GM21528 (cell line): ENCODE measurements at regions not wholly inside any gene's neighbourhood (a gene's known extent, or its start where the extent isn't known, plus 50 kb on each side); places are given as distances from the start of the nearest gene placed in this dataset.
"Not testable (repeated sequence)": the region's sequence is repeated elsewhere in the genome, so short reads cannot be mapped to it uniquely, and the experiment has no call there.

Experiments used
- ATAC-seq: cut with Tn5 transposase; IDR thresholded peaks from one replicate; pipeline ENCODE4 v1.9.1; 2021; ENCODE audit warnings: mild to moderate bottlenecking, moderate library complexity; ENCODE audit not compliant: unreplicated experiment, low FRiP score

DNA sequence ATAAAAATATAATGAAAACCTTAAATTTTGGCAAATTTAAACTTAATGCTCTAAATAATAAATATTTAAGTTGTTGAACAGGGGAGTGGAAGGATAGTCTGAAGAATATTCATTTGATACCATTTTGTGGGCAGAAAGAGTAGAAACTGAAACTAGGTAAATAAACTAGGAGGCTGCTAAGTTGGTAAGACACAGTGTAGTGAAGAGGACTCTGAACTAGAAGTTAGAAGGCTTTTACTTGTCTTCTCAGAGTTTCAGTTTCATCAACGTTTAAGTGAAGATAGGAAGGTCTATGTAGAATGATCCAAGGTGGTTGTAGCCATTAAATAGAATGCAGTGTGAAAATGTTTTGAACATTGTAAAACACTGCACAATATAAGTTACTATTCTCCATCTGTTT is 516.9 kb downstream of the AMY1C start:
- ATAC-seq = no peak

GRCh38 chr1:104288322-104288721 is 538.6 kb downstream of the AMY1C start:
- ATAC-seq = not testable (repeated sequence)

- ATAC-seq = no peak
Observed at GRCh38 chr1:104291156-104291555, 541.5 kb downstream of the AMY1C start.

DNA sequence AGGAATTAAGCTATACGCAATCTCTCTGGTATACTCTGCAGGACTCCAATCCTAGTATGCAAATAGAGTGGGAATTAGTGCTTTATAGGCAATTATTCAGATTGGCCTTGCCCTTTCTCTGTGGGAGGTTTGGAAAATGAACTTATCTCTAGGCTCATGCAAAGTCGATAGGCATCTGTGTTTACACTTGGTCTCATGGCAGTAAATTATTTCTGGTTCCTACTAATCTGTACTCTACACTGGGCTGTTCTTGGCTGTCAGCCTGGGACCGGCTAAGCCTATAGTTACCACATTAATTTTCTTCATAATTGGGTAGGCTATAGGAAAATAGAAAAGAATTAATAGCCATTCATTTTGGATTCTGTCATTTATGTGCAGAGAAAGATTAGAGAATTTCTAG is 544.6 kb downstream of the AMY1C start:
- ATAC-seq = no peak

DNA sequence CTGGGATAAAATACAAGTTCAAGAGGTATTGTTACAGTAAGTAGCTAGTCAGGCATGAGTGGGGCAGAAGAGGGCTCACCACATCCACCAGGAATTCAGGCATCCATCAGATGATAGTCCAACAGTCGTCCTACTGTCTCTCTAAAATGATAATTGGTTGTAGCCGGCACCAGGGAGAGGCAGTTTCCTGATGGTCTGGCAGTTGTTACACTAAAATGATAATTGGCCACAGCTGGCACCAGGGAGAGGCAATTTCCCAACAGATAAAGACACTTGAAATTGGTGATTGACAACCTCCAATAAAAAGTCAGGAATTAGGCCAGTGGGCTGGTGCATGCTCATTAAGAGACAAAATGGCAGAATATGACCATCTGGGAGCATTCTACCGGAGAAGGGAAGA is 545.8 kb downstream of the AMY1C start:
- no peak for ATAC-seq

DNA sequence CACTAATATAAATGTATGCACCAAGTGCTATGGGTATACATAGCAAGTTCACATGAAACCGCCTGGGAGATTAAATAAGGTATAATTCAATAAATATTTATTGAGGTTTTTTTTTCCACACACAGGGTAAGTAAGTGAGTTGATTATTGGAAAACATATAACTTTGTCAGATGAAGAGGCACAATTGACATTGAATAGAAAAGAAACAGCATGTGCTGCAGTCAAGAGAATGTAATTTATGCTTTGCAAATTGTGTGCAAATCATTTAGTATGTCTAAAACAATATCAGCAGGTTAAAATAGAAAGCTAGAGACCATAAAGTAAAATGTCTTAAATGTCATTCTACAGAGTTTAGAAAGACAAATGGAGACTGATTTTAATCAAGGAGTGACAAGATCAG is 560.0 kb downstream of the AMY1C start:
- no peak for ATAC-seq

- ATAC-seq = no peak
Observed at GRCh38 chr1:104315823-104316222, 566.1 kb downstream of the AMY1C start.

- no peak for ATAC-seq
Observed at GRCh38 chr1:104322131-104322530, 572.4 kb downstream of the AMY1C start.

DNA sequence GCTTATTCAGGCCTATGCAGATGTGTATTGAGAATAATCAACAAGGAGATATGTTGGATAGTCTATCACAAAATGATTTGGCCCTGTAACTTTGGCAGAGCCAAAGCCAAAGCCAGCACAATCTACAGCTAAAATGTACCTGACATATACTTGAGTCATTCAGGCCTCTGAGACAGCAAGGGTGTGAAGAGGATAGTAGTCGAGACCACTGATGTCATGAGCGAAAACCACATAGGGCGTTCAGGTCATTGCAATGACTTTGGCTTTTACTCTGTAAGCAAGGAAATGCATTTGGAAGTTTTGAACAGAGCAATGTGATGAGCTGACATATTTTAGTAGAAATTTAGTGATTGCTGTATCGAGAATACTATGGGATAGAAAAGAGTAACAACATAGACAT is 579.6 kb downstream of the AMY1C start:
- no peak for ATAC-seq

DNA sequence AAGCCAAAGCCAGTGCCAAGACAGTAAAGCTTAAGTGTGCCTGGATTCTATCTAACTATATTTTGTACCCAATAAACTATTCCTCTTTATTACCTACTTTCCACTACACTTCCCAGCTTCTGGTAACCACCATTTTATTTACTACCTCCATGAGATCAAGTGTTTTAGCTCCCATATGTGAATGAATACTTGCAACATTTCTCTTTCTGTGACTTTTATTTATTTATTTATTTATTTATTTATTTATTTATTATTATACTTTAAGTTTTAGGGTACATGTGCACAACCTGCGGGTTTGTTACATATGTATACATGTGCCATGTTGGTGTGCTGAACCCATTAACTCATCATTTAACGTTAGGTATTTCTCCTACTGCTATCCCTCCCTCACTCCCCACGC is 582.1 kb downstream of the AMY1C start:
- ATAC-seq = no peak

GRCh38 chr1:104337927-104338326 is 588.2 kb downstream of the AMY1C start:
- ATAC-seq = not testable (repeated sequence)

GRCh38 chr1:104341944-104342343 is 592.2 kb downstream of the AMY1C start:
- ATAC-seq = no peak

- no peak for ATAC-seq
Observed at GRCh38 chr1:104348277-104348676, 598.6 kb downstream of the AMY1C start.

- no peak for ATAC-seq
Observed at GRCh38 chr1:104353580-104353979, 603.9 kb downstream of the AMY1C start.

DNA sequence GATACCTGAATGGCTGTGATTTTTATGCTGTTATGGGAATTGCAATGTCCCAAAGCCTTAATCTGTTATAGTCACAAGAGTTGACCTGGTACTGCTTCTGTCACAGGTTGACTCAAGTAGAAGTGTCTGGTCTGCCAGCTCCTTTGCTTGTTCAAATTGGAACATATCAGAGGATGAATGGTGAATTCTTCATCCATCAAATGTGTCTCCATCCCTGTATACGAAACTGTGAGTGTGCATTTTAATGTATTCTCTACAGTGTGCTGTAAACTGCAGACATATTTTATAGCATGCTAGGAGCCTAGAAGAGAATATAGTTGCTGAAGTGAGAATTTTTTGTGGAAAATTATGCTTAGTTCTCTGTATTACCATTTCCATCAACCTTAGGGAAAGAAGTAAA is 608.4 kb downstream of the AMY1C start:
- no peak for ATAC-seq

- ATAC-seq = no peak
Observed at GRCh38 chr1:104358621-104359020, 608.9 kb downstream of the AMY1C start.

- no peak for ATAC-seq
Observed at GRCh38 chr1:104378414-104378813, 628.7 kb downstream of the AMY1C start.

- no peak for ATAC-seq
Observed at GRCh38 chr1:104380003-104380402, 630.3 kb downstream of the AMY1C start.

GRCh38 chr1:104387716-104388508 is 638.2 kb downstream of the AMY1C start:
- peak; percentile 64 for ATAC-seq

DNA sequence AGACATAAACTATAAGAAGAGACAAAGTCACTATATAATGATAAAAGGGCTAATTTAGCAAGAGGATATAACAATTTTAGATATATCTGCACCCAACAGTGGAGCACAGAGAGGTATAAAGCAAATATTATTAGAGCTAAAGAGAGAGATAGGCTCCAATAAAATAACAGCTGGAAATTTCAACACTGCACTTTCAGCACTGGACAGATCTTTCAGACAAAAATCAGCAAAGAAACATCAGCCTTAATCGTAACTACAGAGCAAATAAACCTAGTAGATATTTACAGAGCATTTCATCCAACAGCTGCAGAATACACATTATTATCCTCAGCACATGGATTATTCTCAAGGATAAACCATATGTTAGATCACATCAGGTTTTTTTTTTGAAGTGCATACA is 642.9 kb downstream of the AMY1C start:
- ATAC-seq = no peak

GRCh38 chr1:104402178-104402577 is 652.5 kb downstream of the AMY1C start:
- no peak for ATAC-seq

GRCh38 chr1:104403883-104404282 is 654.2 kb downstream of the AMY1C start:
- ATAC-seq = no peak

GRCh38 chr1:104406728-104407127 is 657.0 kb downstream of the AMY1C start:
- ATAC-seq = no peak
